ENCODE measurements at regions not wholly inside any gene's neighbourhood (a gene's known extent, or its start where the extent isn't known, plus 50 kb on each side); places are given as distances from the start of the nearest gene placed in this dataset.

- Mint-ChIP-seq H3K4me1 (peaks cover 13% of the 10 kb centered on the region), H3K27ac (no peak overlapping the region), H3K27me3 (ENCODE audit: insufficient read depth, low read depth, poor library complexity) (peaks cover 4% of the 10 kb centered on the region), H3K4me3 (no peak overlapping the region), H3K36me3 (ENCODE audit: low read depth) (no peaks in the 10 kb centered on the region), H3K9me3 (no peaks in the 10 kb centered on the region)
- Histone ChIP-seq H3K4me1 (ENCODE audit: insufficient read depth) (no peaks in the 10 kb centered on the region), H3K79me2 (replicated peaks; ENCODE audit: insufficient read depth) (no peaks in the 10 kb centered on the region), H3K4me3 (no peak overlapping the region), H3K9me2 (ENCODE audit: insufficient read depth) (no peaks in the 10 kb centered on the region), H3K36me3 (ENCODE audit: insufficient read depth) (no peaks in the 10 kb centered on the region), H3K27me3 (ENCODE audit: insufficient read depth) (no peaks in the 10 kb centered on the region), H2AFZ (peak overlapping the region; percentile 28; the same call in 1 of the 2 replicates), H3K4me2 (no peak overlapping the region), H3K27ac (ENCODE audit: low read depth) (no peak overlapping the region), H4K20me1 (replicated peaks; ENCODE audit: insufficient read depth) (no peaks in the 10 kb centered on the region), H3F3A (replicated peaks; ENCODE audit: low read depth) (no peaks in the 10 kb centered on the region)
- ATAC-seq = no peak
- no peak for TF ChIP-seq ZNF114 (CRISPR knock-in tag; IDR thresholded peaks at IDR 0.05)
- TF ChIP-seq EZH2 (IDR thresholded peaks at IDR 0.05; ENCODE audit: low read depth, unreplicated experiment) = no peak
- no peak for TF ChIP-seq CTCF (conservative IDR thresholded peaks at IDR 0.05; ENCODE audit: low read depth in 2 of 2)
- no peak for TF ChIP-seq STAT1 (IDR thresholded peaks at IDR 0.05; ENCODE audit: unreplicated experiment)
- TF ChIP-seq REST (IDR thresholded peaks at IDR 0.05; ENCODE audit: unreplicated experiment) = no peak
- TF ChIP-seq CREB1 (CRISPR knock-in tag; IDR thresholded peaks at IDR 0.05; ENCODE audit: low read depth) = no peak
- no peak for TF ChIP-seq ZNF331 (CRISPR knock-in tag; IDR thresholded peaks at IDR 0.05; ENCODE audit: low read depth)
- no peak for TF ChIP-seq ZNF462 (CRISPR knock-in tag; IDR thresholded peaks at IDR 0.05)
- no peak for TF ChIP-seq JUNB (IDR thresholded peaks at IDR 0.05; ENCODE audit: unreplicated experiment)
- no peak for TF ChIP-seq ETS1 (IDR thresholded peaks at IDR 0.05)
- no peak for TF ChIP-seq NANOG (IDR thresholded peaks at IDR 0.05; ENCODE audit: borderline replicate concordance)
- TF ChIP-seq POLR2AphosphoS5 (IDR thresholded peaks at IDR 0.05; ENCODE audit: low read depth) = no peak
- TF ChIP-seq EZH2phosphoT487 (IDR thresholded peaks at IDR 0.05; ENCODE audit: unreplicated experiment) = no peak
- no peak for DNase-seq (ENCODE audit: low spot score)
Measured at GRCh38 chrX:9279234-9279544, 185.7 kb upstream of the TBL1X start.

Data from GM23338 (cell line).